Epithelial cell of proximal tubule (primary cell): ENCODE measurements at regions not wholly inside any gene's neighbourhood (a gene's known extent, or its start where the extent isn't known, plus 50 kb on each side); places are given as distances from the start of the nearest gene placed in this dataset.
"Not testable (repeated sequence)": the region's sequence is repeated elsewhere in the genome, so short reads cannot be mapped to it uniquely, and the experiment has no call there.

Experiments used
- DNase-seq: peaks from one replicate; pipeline ENCODE4 v3.0.0-alpha.2; 2011; ENCODE audit warnings: low read depth
- H3K4me3 ChIP-seq: 2 replicates; pipeline ENCODE4 v1.5.1; 2011; ENCODE audit warnings: low read depth, mild to moderate bottlenecking, low read length
- TF ChIP-seq, protein P1 (sequence below): conservative IDR thresholded peaks from 2 replicates; pipeline ENCODE4 v1.5.1; 2012; ENCODE audit warnings: low read depth, mild to moderate bottlenecking, low read length

DNA sequence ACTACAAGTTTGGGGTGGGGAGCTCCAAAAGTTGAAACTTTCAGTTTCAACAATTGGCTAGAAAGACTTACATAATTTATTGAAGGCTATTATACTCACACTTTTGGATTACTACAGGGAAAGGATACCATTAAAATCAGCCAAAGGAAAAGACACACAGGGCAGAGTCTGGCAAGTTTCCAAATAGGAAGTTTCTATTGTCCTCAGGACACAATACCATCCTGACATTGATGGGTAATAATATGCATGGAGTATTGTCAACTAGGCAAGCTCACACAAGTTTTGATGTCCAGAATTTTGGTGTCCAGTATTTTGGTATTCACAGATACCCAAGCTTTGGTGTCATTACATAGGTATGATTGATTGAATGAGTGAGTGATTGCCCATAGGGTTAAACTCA is 872.6 kb upstream of the SORCS1 start:
- no peak overlapping the region for H3K4me3 ChIP-seq
- DNase-seq, result no peak
- TF ChIP-seq, protein P1, sequence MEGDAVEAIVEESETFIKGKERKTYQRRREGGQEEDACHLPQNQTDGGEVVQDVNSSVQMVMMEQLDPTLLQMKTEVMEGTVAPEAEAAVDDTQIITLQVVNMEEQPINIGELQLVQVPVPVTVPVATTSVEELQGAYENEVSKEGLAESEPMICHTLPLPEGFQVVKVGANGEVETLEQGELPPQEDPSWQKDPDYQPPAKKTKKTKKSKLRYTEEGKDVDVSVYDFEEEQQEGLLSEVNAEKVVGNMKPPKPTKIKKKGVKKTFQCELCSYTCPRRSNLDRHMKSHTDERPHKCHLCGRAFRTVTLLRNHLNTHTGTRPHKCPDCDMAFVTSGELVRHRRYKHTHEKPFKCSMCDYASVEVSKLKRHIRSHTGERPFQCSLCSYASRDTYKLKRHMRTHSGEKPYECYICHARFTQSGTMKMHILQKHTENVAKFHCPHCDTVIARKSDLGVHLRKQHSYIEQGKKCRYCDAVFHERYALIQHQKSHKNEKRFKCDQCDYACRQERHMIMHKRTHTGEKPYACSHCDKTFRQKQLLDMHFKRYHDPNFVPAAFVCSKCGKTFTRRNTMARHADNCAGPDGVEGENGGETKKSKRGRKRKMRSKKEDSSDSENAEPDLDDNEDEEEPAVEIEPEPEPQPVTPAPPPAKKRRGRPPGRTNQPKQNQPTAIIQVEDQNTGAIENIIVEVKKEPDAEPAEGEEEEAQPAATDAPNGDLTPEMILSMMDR, result no peak

- no peak for DNase-seq
- TF ChIP-seq, protein P1, result no peak
- no peak overlapping the region for H3K4me3 ChIP-seq
Measured at GRCh38 chr10:108036265-108036664, 871.8 kb upstream of the SORCS1 start.

- H3K4me3 ChIP-seq, result no peak overlapping the region
- TF ChIP-seq, protein P1, result no peak
- DNase-seq, result no peak
Measured at GRCh38 chr10:108034829-108035228, 870.3 kb upstream of the SORCS1 start.

GRCh38 chr10:108033518-108033917 is 869.0 kb upstream of the SORCS1 start:
- DNase-seq, H3K4me3 ChIP-seq: not testable (repeated sequence)

DNA sequence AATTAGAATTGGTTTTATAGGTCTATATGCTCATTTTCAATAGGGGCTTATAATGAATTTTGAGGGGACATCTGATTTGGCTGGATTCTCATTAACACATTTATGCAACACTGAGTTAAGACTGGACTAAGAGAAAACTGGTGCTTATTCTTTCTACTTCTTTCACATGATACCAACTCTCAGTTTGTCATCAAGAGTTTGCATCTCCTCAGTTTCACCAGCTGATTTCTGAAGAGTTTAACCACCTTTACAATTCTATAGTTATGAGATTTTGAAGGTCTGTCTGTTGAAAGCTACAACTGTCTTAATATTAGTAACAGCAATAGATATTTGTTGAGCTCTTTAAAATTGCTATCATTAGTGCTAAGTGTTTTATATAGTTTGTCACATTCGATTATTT is 867.0 kb upstream of the SORCS1 start:
- H3K4me3 ChIP-seq, result no peak overlapping the region
- TF ChIP-seq, protein P1, result no peak
- DNase-seq, result no peak

GRCh38 chr10:108014902-108015177 is 850.3 kb upstream of the SORCS1 start:
- no peak for DNase-seq
- no peak overlapping the region for H3K4me3 ChIP-seq
- TF ChIP-seq, protein P1, result no peak

DNA sequence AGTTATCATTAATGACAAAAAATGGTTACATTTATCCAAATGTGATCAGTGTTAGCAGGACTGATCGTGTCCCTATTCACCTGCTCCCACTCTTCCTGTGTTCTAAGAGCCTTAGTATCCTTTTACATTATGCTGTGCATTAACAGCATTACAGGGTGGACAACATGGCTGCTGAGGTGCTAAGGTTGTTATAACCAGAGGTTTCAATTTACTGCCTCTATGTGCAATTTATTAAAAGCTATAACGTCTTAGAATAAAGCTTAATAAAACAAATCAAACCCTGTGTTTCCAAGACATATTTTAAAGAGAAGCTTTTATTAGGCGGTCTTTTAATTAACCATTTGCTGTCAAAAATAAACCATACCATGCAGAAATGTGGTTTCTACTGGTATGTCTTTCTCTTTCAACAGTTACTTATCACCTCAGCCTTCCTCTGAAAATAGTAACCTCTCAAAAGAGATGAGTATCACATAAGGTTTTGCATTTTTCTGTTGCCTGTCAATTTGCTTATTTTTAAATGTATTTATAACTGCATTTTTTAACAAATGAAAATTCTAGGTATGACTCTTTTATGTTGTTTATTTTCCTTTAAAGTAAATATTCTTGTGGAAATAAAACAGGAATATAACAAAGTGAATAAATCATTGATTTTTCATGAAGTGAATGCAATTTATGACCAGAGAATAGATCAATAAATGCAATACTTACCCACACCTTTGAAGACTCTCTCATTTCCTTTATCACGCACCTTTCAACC is 849.8 kb upstream of the SORCS1 start:
- TF ChIP-seq, protein P1, result no peak
- no peak overlapping the region for H3K4me3 ChIP-seq
- DNase-seq, result no peak
